A549 (cell line): ENCODE measurements at regions not wholly inside any gene's neighbourhood (a gene's known extent, or its start where the extent isn't known, plus 50 kb on each side); places are given as distances from the start of the nearest gene placed in this dataset.

Source experiments
- EP300 ChIP-seq, 2 experiments: fragments of >200 bp; sonication (Bioruptor Twin); formaldehyde crosslinking; IDR thresholded peaks; 2 replicates in 1 of 2; 3 replicates in 1 of 2; pipeline ENCODE4 v1.6.1; 2016 to 2017
- FOSL2 ChIP-seq, 2 experiments: fragments of 450-650 bp in 1 of 2; fragments of >200 bp in 1 of 2; sonication (Bioruptor Twin) in 1 of 2; formaldehyde crosslinking; IDR thresholded peaks; 2 replicates each; pipeline versions ENCODE4 v1.5.0 to v1.6.1; 2016 to 2020; ENCODE audit warnings: mild to moderate bottlenecking in 1 of 2, moderate library complexity in 1 of 2
- HDAC2 ChIP-seq: fragments of 200-600 bp; sonication (generic); IDR thresholded peaks from 2 replicates; pipeline ENCODE4 v1.6.1; 2016
- JUNB ChIP-seq: fragments of >200 bp; sonication (Bioruptor Twin); formaldehyde crosslinking; IDR thresholded peaks from 2 replicates; pipeline ENCODE4 v1.6.1; 2016
- KDM5A ChIP-seq: fragments of 200-600 bp; sonication (generic); IDR thresholded peaks from 2 replicates; pipeline ENCODE4 v1.6.1; 2016; ENCODE audit warnings: antibody characterized with exemption, mild to moderate bottlenecking
- MAX ChIP-seq: IDR thresholded peaks from 2 replicates; pipeline ENCODE4 v1.6.1; 2012
- POLR2A ChIP-seq: IDR thresholded peaks from 2 replicates; pipeline ENCODE4 v1.6.1; 2012; ENCODE audit warnings: mild to moderate bottlenecking, low read length
- RAD21 ChIP-seq, 2 experiments: fragments of >200 bp in 1 of 2; sonication (Bioruptor Twin) in 1 of 2; formaldehyde crosslinking in 1 of 2; IDR thresholded peaks in 1 of 2; conservative IDR thresholded peaks in 1 of 2; 2 replicates in 1 of 2; 3 replicates in 1 of 2; pipeline ENCODE4 v1.6.1; 2012 to 2018; ENCODE audit warnings: inconsistent platforms in 1 of 2
- RFX5 ChIP-seq: fragments of 450-650 bp; IDR thresholded peaks from 2 replicates; pipeline ENCODE4 v1.7.1; 2014; ENCODE audit warnings: antibody characterized with exemption, mild to moderate bottlenecking, moderate library complexity
- TFCP2L1 ChIP-seq: fragments of 250-450 bp; sonication (Bioruptor Pico); IDR thresholded peaks from 2 replicates; pipeline ENCODE4 v1.5.0; 2021; ENCODE audit warnings: mild to moderate bottlenecking
- USF2 ChIP-seq: fragments of 450-650 bp; IDR thresholded peaks from 2 replicates; pipeline ENCODE4 v1.6.1; 2014; ENCODE audit warnings: antibody characterized with exemption
- ZSCAN20 ChIP-seq: fragments of 250-450 bp; sonication (Bioruptor Pico); IDR thresholded peaks from 2 replicates; pipeline ENCODE4 v1.8.0; 2022; ENCODE audit warnings: mild to moderate bottlenecking, moderate library complexity
- TF ChIP-seq, protein P1 (sequence below): fragments of 150-350 bp; IDR thresholded peaks from 2 replicates; pipeline ENCODE4 v1.6.1; 2014; ENCODE audit warnings: low read depth, mild to moderate bottlenecking, low read length
- TF ChIP-seq, protein P2 (sequence below): fragments of >200 bp; sonication (Bioruptor Twin); formaldehyde crosslinking; IDR thresholded peaks from 3 replicates; pipeline ENCODE4 v1.5.1; 2016

DNA sequence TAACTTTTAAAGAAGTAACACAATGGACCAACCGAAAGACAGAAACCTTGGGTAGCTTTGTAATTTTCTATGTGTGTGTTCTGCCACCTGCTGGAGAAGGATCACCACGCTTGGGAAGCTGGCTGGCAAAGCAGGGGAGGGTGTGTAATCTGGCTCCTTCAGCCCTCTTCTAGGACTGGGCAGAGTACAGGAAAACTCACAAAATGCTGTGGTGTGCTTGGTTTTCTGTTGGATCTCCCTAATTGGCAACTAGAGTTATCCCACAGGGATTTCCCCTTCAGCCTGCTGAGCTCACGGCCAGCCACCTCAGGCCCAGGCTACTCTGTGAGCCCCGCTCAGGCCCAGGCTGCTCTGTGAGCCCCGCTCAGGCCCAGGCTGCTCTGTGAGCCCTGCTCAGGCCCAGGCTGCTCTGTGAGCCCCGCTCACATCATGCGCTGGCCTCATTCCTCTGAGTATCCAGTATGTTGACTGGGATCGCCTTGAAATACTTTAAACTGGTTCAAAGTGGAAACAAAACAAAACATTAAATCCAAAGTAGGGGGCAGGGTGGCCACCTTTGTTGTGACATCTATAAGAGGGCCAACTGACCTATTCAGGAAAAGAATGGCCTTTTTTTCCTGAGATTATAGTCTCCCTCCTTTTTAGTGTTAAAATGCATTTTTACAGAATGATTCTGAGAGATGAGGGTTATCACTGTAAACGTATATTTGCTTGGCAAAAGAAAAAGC, 52.0 kb upstream of the RNU6-8 start:
- TF ChIP-seq RFX5 (no peak), USF2 (no peak), KDM5A (no peak), RAD21 (conservative IDR thresholded peaks at IDR 0.05 in 1 of 2, IDR thresholded peaks at IDR 0.05 in 1 of 2) (peak; percentile 90 to 93), EP300 (IDR thresholded peaks at IDR 0.05) (no peak), HDAC2 (no peak), POLR2A (no peak), JUNB (no peak), MAX (no peak), FOSL2 (IDR thresholded peaks at IDR 0.05) (no peak), FOSL2 (CRISPR knock-in tag; IDR thresholded peaks at IDR 0.05) (no peak), TFCP2L1 (CRISPR knock-in tag) (no peak), ZSCAN20 (no peak)
- TF ChIP-seq, protein P1, sequence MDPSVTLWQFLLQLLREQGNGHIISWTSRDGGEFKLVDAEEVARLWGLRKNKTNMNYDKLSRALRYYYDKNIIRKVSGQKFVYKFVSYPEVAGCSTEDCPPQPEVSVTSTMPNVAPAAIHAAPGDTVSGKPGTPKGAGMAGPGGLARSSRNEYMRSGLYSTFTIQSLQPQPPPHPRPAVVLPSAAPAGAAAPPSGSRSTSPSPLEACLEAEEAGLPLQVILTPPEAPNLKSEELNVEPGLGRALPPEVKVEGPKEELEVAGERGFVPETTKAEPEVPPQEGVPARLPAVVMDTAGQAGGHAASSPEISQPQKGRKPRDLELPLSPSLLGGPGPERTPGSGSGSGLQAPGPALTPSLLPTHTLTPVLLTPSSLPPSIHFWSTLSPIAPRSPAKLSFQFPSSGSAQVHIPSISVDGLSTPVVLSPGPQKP: no peak
- TF ChIP-seq, protein P2, sequence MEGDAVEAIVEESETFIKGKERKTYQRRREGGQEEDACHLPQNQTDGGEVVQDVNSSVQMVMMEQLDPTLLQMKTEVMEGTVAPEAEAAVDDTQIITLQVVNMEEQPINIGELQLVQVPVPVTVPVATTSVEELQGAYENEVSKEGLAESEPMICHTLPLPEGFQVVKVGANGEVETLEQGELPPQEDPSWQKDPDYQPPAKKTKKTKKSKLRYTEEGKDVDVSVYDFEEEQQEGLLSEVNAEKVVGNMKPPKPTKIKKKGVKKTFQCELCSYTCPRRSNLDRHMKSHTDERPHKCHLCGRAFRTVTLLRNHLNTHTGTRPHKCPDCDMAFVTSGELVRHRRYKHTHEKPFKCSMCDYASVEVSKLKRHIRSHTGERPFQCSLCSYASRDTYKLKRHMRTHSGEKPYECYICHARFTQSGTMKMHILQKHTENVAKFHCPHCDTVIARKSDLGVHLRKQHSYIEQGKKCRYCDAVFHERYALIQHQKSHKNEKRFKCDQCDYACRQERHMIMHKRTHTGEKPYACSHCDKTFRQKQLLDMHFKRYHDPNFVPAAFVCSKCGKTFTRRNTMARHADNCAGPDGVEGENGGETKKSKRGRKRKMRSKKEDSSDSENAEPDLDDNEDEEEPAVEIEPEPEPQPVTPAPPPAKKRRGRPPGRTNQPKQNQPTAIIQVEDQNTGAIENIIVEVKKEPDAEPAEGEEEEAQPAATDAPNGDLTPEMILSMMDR: peak; percentile 84
